ENCODE measurements at regions not wholly inside any gene's neighbourhood (a gene's known extent, or its start where the extent isn't known, plus 50 kb on each side); places are given as distances from the start of the nearest gene placed in this dataset.

DNA sequence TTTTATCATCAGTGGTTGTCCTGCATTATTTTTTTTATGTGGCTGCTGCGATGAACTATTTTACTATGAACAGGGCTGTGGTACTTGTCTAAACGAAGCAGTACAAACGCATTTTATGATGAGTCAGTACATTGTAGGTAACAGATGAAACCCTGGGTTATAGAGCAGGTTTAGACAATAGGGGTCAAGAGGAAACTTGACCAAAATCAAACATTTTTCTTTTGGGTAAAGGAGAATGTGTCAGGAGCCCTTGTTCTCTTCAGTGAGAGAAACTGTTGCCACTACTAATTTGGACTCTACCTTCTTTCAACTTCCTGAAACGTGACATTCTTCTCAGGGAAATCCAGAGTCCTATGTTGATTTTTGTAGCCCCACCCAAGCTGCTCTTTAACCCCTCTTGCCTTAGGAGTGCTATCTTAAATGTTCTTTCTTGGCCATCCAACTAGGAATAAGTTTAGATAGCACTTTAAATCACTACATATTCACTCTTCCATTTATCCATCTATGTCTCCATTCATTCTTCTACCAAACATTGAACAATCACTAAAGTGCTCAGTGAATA, 415.8 kb upstream of the NR3C2 start:
- TF ChIP-seq NFXL1 (IDR thresholded peaks at IDR 0.05; ENCODE audit: borderline replicate concordance) (no peak), EP300 (IDR thresholded peaks at IDR 0.05; ENCODE audit: borderline replicate concordance in 1 of 2, control insufficient read depth in 1 of 2, low read depth in 2 of 2, low read length in 2 of 2) (no peak), GABPA (IDR thresholded peaks at IDR 0.05; ENCODE audit: low read depth) (no peak), TCF7 (IDR thresholded peaks at IDR 0.05; ENCODE audit: borderline replicate concordance) (no peak), YY1 (IDR thresholded peaks at IDR 0.05; ENCODE audit: low read depth, low read length) (no peak), MAX (IDR thresholded peaks at IDR 0.05; ENCODE audit: low read depth, low read length) (no peak), POLR2AphosphoS5 (IDR thresholded peaks at IDR 0.05; ENCODE audit: low read length) (no peak), CTCF (IDR thresholded peaks at IDR 0.05 in 2 of 3, conservative IDR thresholded peaks at IDR 0.05 in 1 of 3; ENCODE audit: control insufficient read depth in 2 of 3, extremely low read depth in 1 of 3, insufficient read depth in 1 of 3, low read depth in 3 of 3, low read length in 3 of 3) (no peak), SUPT20H (IDR thresholded peaks at IDR 0.05; ENCODE audit: borderline replicate concordance, control insufficient read depth, low read depth, low read length) (no peak), CBX5 (IDR thresholded peaks at IDR 0.05; ENCODE audit: low read depth) (no peak)
- TF ChIP-seq, protein P1, sequence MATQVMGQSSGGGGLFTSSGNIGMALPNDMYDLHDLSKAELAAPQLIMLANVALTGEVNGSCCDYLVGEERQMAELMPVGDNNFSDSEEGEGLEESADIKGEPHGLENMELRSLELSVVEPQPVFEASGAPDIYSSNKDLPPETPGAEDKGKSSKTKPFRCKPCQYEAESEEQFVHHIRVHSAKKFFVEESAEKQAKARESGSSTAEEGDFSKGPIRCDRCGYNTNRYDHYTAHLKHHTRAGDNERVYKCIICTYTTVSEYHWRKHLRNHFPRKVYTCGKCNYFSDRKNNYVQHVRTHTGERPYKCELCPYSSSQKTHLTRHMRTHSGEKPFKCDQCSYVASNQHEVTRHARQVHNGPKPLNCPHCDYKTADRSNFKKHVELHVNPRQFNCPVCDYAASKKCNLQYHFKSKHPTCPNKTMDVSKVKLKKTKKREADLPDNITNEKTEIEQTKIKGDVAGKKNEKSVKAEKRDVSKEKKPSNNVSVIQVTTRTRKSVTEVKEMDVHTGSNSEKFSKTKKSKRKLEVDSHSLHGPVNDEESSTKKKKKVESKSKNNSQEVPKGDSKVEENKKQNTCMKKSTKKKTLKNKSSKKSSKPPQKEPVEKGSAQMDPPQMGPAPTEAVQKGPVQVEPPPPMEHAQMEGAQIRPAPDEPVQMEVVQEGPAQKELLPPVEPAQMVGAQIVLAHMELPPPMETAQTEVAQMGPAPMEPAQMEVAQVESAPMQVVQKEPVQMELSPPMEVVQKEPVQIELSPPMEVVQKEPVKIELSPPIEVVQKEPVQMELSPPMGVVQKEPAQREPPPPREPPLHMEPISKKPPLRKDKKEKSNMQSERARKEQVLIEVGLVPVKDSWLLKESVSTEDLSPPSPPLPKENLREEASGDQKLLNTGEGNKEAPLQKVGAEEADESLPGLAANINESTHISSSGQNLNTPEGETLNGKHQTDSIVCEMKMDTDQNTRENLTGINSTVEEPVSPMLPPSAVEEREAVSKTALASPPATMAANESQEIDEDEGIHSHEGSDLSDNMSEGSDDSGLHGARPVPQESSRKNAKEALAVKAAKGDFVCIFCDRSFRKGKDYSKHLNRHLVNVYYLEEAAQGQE (IDR thresholded peaks at IDR 0.05; ENCODE audit: low read depth, low read length), result no peak

All from GM12878 (cell line).